GM10266 (cell line): ENCODE measurements at regions not wholly inside any gene's neighbourhood (a gene's known extent, or its start where the extent isn't known, plus 50 kb on each side); places are given as distances from the start of the nearest gene placed in this dataset.

Experiments used
- DNase-seq: peaks from one replicate; pipeline ENCODE4 v3.0.0; 2012; ENCODE audit errors: extremely low spot score
- CTCF ChIP-seq: IDR thresholded peaks from 2 replicates; pipeline ENCODE4 v1.5.1; 2012; ENCODE audit warnings: mild to moderate bottlenecking, low read depth; ENCODE audit not compliant: control insufficient read depth, insufficient read depth; ENCODE audit errors: missing control alignments

- TF ChIP-seq CTCF = no peak
- no peak for DNase-seq
Measured at GRCh38 chr14:80146941-80147340, 64.4 kb downstream of the DIO2 start.

- DNase-seq = no peak
- TF ChIP-seq CTCF = no peak
Measured at GRCh38 chr14:80136358-80136757, 74.9 kb downstream of the DIO2 start.

- no peak for DNase-seq
- TF ChIP-seq CTCF = no peak
Measured at GRCh38 chr14:80135305-80136088, 75.8 kb downstream of the DIO2 start.

GRCh38 chr14:80134321-80134720 is 77.0 kb downstream of the DIO2 start:
- no peak for TF ChIP-seq CTCF
- DNase-seq = no peak

GRCh38 chr14:80133457-80133856 is 77.8 kb downstream of the DIO2 start:
- no peak for TF ChIP-seq CTCF
- no peak for DNase-seq

GRCh38 chr14:80127466-80127865 is 83.8 kb downstream of the DIO2 start:
- DNase-seq = no peak
- no peak for TF ChIP-seq CTCF

- TF ChIP-seq CTCF = no peak
- DNase-seq = no peak
Measured at GRCh38 chr14:80124794-80125193, 86.5 kb downstream of the DIO2 start.
